Adrenal gland (tissue), 5 donors: ENCODE measurements at regions not wholly inside any gene's neighbourhood (a gene's known extent, or its start where the extent isn't known, plus 50 kb on each side); places are given as distances from the start of the nearest gene placed in this dataset.

Source experiments
- CTCF ChIP-seq, 6 experiments: fragments of 450-650 bp in 4 of 6; fragments of 200-600 bp in 2 of 6; sonication (generic) in 1 of 6; IDR thresholded peaks; 1 replicate in 5 of 6; 2 replicates in 1 of 6; pipeline versions ENCODE4 v1.5.1 to v1.8.0; 2016 to 2021; ENCODE audit warnings: antibody characterized with exemption in 6 of 6, mild to moderate bottlenecking in 2 of 6, moderate library complexity in 1 of 6
- POLR2A ChIP-seq, 2 donors: fragments of 450-650 bp; IDR thresholded peaks; one replicate each; pipeline ENCODE4 v1.6.1; 2017; ENCODE audit warnings: antibody characterized with exemption in 2 of 2, mild to moderate bottlenecking in 2 of 2, moderate library complexity in 1 of 2
- donor health status: DM: no; HTN: no; CAD: no.

GRCh38 chr5:143506836-143507552 lies 103.5 kb upstream of the NR3C1 start:
- TF ChIP-seq CTCF (IDR thresholded peaks at IDR 0.05), result peak in 3 of 6 experiments; percentile 10 to 25 (median 12)
- no peak for TF ChIP-seq POLR2A (IDR thresholded peaks at IDR 0.05)
